ENCODE measurements at regions not wholly inside any gene's neighbourhood (a gene's known extent, or its start where the extent isn't known, plus 50 kb on each side); places are given as distances from the start of the nearest gene placed in this dataset.
"Not testable (repeated sequence)": the region's sequence is repeated elsewhere in the genome, so short reads cannot be mapped to it uniquely, and the experiment has no call there.

DNA sequence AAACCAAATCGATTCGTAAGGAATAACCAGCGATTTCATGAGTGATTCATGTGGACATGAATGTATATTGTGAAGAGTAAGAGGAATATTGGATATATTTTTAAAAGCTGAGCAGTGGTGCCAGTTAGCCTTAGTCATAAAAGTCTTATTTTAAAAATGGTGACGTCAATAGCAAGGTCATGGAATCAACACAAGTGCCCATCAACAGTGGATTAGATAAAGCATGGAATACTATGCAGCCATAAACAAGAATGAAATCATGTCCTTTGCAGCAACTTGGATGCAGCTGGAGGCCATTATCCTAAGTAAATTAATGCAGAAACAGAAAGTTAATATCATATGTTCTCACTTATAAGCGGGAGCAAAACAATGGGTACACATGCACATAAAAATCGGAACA, 89.0 kb upstream of the STOX2 start:
- DNase-seq (ENCODE audit: low spot score): no peak

GRCh38 chr4:183816882-183817509, 88.1 kb upstream of the STOX2 start:
- DNase-seq (ENCODE audit: low spot score): no peak

GRCh38 chr4:183818591-183818990, 86.5 kb upstream of the STOX2 start:
- DNase-seq (ENCODE audit: low spot score): not testable (repeated sequence)

- no peak for DNase-seq (ENCODE audit: low spot score)
Observed at GRCh38 chr4:183821076-183821853, 83.8 kb upstream of the STOX2 start.

DNA sequence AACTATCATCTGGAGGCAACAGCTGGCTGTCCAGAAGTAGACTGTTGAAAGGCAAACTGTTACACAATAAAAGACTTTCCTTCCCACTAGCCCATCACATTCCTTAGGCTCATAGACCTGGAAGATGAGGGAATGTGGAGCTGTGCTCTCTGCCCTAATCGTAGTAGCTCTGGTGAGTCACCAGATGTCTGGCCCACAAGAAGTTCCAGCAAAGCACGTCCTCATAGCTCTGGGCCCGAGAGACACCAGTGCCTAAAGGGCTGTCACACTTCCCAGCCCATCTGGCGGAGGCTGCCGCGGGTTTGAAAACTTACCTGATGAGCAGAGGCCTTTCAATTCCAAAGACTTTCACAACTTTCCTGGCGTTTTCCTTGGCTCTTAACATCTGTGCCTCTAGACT, 81.7 kb upstream of the STOX2 start:
- DNase-seq (ENCODE audit: low spot score): no peak

GRCh38 chr4:183825346-183825745, 79.8 kb upstream of the STOX2 start:
- DNase-seq (ENCODE audit: low spot score): no peak

DNA sequence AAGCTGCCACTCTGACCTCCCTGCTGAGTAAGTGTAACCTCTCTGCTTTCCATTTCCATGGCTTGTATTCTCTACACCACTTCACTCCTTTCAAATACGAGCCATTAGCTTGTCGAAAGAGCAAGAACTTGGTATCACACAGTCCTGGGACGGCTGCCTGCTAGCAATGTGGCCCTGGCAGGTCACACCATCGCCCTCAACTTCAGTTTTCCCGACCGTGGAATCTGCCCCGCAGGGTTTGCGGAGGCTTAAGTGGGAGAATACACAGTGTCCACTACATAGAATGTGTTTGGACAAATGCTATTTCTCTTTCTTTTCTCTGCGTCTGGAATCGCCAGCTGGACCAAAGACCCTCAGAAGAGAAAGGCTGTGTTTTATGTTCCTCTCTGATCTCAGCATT, 78.6 kb upstream of the STOX2 start:
- no peak for DNase-seq (ENCODE audit: low spot score)

- DNase-seq (ENCODE audit: low spot score): no peak
Observed at GRCh38 chr4:183828125-183828524, 77.0 kb upstream of the STOX2 start.

- no peak for DNase-seq (ENCODE audit: low spot score)
Observed at GRCh38 chr4:183828839-183829238, 76.3 kb upstream of the STOX2 start.

DNA sequence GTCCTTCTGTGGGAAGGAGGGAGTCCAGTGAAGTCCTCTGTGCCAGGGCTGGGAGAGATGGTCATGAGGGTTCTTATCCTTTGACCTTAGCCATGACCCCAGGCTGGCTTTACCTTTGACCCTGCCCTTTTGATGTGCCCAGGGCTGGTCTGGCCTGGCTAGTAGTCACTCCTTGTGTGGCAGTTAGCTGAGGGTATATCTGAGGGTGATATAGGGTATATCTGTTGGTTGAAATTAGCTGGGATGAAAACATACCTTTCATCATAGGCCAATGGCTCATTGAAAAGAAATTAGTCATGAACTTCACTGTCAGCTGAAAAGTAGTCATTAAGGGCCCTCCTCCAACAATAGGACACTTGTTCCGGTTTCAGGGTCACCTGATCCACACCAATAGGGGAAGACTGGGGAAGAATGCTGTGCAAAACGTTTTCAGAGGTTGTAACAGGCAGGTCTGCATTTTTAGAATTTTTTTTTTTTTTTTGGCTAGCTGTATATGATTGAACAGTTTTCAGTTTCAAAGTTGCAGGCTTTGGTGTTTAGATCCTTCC, 74.6 kb upstream of the STOX2 start:
- no peak for DNase-seq (ENCODE audit: low spot score)

GRCh38 chr4:183831026-183831446, 74.1 kb upstream of the STOX2 start:
- DNase-seq (ENCODE audit: low spot score): no peak

DNA sequence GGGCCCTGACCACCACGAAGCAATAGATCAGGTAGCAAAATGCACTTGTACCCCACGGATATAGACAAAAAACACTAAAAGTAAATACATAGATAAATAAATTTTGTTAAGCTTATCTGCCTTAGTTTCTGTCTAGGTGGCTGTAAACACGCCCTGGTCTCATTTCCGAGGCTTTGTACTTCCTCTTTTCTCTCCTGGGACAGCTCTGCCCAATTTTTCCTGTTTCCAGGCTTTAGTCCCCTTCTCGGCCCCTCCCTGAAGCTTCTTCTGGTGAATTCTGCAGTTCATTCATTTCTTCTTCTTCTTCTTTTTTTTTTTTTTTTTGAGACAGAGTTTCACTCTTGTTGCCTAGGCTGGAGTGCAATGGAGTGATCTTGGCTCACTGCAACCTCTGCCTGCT, 73.4 kb upstream of the STOX2 start:
- no peak for DNase-seq (ENCODE audit: low spot score)

GRCh38 chr4:183832776-183833450, 72.2 kb upstream of the STOX2 start:
- no peak for DNase-seq (ENCODE audit: low spot score)

- no peak for DNase-seq (ENCODE audit: low spot score)
Observed at GRCh38 chr4:183834252-183834651, 70.9 kb upstream of the STOX2 start.

- no peak for DNase-seq (ENCODE audit: low spot score)
Observed at GRCh38 chr4:183837222-183837621, 67.9 kb upstream of the STOX2 start.

GRCh38 chr4:183838987-183839712, 66.0 kb upstream of the STOX2 start:
- no peak for DNase-seq (ENCODE audit: low spot score)

DNA sequence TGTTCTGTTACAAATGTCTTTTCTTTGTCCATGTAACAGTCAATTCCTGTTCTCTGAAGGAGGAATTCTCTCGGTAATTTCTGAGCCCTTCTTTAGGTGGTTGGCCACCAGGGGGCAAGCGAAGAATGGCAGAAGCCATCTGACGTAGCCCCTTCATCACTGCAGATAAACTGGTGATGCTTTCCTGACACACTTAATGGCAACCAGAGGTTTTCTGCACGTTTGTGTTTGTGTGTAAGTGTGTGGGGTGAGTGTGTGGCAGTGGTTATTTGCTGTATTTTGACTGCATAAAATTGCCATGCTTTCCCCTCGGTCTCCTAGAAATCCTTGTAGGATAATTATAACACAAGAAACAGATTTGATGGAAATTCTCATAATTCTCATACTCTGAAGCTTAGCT, 64.8 kb upstream of the STOX2 start:
- DNase-seq (ENCODE audit: low spot score): peak; percentile 50

GRCh38 chr4:183841001-183841400, 64.1 kb upstream of the STOX2 start:
- DNase-seq (ENCODE audit: low spot score): no peak

DNA sequence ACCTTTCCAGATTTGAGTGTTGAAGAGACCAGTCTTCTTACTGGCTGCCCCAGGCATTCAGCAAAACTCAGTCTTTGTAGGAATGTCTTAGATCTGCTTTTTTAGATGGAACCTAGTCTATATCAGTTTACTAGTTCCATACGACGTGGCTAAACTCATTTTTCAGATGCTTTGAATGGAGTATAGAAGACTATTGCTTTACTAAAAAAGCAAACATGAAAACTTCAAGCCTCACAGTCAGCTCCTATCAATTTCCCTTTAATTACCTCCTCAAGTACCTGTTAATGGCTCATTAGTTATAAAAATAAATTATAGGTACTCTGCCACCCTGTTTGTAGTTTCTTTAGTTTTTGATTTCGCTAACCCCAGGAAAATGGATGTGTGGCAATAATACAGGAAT, 63.0 kb upstream of the STOX2 start:
- no peak for DNase-seq (ENCODE audit: low spot score)

- DNase-seq (ENCODE audit: low spot score): no peak
Observed at GRCh38 chr4:183843248-183843671, 61.8 kb upstream of the STOX2 start.

DNA sequence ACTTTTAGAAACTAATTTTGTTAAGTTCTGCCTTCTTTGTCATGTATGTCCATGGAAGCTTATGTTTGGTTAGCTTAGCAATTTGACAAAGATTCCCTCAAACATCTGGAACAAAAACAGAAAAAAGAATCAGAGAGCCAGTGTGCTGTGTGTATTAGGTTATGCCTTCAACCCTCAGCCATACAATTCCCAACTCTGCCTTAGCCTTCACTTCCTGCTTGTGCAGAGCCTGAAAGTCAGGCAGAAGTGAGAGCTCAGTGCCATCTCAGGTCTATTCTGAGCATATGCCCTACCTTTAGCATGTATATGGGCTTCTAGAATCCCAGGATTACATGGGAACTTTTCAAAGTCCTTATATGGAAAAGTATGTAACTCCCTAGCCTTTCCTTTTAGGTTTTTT, 58.2 kb upstream of the STOX2 start:
- no peak for DNase-seq (ENCODE audit: low spot score)

DNA sequence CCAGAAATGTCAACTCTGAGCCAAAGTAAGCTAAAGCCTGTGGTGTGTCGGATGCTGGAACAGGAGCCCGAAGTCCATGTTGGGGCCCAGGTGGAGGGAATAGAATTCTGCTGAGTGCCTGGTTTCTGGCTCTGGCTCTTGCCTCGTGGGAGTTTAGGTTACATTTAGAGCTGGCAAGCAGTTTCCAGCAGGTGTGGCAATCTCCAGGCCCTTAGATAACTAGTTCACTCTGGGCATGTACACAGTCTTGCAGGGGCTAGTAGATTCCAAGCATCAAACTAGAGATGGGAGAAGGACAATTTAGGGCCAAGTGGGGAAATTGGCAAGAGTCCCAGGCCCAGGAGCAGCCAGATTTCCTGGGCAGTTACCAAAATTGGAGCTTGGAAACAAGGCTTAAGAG, 56.3 kb upstream of the STOX2 start:
- no peak for DNase-seq (ENCODE audit: low spot score)
